ENCODE measurements at regions not wholly inside any gene's neighbourhood (a gene's known extent, or its start where the extent isn't known, plus 50 kb on each side); places are given as distances from the start of the nearest gene placed in this dataset.
"Not testable (repeated sequence)": the region's sequence is repeated elsewhere in the genome, so short reads cannot be mapped to it uniquely, and the experiment has no call there.

DNA sequence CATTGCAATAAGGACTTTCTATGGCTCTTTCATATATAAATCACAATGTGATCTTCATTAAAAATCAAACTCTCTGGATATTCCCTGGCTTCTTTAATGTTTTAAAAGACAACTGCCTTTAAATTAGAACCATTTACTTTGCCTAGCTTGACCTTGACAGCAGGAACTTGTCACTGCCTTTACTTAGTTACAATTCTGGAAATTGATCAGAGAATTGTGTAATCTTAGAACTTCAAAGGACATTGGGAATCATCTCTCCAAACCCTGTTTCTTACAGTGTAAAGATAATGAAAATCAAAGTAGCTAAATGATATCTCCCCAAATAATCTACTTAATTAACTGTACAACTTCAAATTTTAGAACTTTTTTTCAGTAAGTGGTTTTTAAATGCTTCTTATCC is 517.6 kb upstream of the CCDC179 start:
- no peak for DNase-seq

DNA sequence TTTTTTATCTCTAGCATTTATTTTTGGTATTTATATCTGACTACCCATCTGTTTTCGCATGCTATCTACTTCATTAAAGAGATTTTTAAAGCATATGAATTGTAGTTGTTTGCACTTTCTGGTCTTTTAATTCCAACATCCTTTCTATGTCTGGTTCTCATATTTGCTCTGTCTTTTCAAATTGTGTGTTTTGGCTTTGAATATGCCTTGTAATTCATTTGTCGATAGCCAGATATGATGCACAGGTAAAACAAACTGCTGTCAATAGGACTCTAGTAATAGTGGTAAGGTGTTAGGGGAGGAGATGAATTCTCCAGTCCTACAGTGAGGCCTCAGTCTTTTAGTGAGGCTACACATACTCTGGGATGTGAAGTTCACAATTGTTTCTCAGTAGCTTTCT is 530.8 kb upstream of the CCDC179 start:
- no peak for DNase-seq

DNA sequence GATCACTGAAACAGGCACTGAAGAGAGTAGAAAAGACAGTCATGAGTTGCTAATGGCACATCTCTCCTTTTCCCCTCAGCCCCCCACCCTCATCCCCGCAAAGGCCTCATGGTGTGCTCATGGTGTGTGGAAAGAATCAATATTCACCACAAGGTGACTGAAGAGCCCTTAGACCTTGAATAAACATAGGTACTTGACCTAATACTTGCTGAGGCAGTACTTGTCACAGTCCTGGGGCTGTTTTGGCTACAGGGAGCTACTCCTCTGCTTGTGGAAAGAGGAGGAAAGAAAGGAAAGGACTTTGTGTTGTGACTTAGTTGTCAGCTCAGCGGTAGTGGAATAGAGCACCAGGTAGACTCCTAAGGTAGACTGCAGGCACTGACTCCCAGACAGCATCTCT is 537.8 kb upstream of the CCDC179 start:
- no peak for DNase-seq

DNA sequence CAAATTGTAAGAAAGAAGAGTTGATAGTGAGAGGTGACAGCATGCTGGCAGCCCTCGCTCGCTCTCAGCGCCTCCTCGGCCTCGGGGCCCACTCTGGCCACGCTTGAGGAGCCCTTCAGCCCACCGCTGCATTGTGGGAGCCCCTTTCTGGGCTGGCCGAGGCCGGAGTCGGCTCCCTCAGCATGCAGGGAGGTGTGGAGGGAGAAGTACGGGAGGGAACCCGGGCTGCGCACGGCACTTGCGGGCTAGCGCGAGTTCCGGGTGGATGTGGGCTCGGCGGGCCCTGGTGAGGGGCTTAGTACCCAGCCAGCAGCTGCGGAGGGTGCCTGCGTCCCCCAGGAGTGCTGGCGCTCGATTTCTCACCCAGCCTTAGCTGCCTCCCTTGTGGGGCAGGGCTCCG is 539.7 kb upstream of the CCDC179 start:
- DNase-seq: no peak

DNA sequence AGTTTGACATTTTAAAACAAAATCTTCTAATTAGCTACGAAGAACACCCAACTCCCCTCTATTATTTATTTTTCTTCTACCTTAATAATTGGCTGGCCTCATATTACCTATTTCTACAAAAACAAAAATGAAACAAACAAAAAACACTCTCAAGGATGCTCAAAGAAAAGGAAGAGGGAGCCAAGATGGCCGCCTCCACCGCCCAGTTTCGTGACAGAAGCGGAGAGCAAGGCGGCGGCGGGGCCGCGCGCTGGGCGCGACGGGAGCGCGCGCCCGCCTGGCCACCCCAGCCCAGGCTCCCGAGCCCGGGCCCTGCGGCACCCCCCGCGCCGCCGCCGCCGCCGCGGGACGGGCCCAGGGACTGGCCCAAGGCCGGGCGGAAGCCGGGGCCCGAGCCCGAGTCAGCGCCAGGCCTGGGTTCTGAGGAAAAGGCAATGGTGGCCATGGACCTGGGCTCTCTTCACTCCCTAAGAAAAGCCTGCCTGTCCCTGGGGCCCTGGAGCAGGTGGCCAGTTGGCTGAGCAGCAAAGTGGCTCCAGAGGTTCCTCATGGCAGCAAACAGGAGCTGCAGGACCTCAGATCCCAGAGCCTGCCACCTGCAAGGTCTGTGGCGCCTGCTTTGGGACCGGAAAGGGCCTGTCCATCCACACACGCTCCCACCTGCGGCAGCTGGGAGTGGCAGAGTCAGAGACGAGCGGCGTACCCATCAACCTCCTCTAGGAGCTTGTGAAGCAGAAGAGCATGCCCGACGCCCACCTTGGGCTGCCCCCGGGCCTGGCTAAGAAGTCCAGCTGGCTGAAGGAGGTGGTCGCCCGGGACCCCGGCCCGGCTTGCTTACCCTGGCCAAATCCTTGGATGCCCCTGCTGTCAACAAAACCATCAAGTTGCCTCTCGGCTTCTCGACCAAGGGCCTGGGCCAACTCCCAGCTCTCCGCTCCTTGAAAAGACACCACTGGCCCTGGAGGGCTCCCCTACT is 543.2 kb upstream of the CCDC179 start:
- DNase-seq: no peak

DNA sequence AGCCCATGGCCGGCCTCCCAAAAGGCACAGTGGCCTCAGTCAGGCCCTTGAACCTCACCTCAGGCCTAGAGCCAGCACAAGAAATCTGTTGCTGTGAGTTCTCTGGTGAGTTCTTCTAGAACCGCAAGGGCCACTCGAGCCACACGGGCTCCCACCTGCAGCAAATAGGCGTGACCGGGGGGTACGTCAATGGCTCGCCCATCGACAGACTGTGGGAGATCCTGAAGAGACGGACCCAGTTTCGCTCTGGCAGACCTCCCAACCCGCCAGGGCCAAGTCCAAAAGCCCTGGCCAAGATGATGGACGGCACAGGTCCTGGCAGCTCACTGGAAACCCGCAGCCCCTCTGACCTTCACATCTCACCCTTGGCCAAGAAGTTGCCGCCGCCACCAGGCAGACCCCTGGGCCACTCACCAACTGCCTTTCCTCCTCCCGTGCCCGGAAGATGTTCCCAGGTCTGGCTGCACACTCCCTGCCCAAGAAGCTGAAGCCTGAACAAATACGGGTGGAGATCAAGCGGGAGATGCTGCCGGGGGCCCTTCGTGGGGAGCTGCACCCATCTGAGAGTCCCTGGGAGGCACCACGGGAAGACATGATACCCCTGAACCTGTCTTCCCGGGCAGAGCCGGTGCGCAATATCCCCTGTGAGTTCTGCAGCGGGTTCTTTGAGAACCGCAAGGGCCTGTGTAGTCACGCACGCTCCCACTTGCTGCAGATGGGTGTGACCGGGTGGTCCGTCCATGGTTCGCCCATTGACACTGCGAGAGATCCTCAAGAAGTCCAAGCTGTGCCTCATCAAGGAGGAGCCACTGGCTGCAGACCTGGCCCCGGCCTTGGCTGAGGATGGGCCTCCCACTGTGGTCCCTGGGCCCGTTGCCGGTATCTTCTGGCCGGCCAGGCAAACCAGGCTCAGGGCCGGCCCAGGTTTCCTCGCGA is 544.2 kb upstream of the CCDC179 start:
- DNase-seq: no peak

DNA sequence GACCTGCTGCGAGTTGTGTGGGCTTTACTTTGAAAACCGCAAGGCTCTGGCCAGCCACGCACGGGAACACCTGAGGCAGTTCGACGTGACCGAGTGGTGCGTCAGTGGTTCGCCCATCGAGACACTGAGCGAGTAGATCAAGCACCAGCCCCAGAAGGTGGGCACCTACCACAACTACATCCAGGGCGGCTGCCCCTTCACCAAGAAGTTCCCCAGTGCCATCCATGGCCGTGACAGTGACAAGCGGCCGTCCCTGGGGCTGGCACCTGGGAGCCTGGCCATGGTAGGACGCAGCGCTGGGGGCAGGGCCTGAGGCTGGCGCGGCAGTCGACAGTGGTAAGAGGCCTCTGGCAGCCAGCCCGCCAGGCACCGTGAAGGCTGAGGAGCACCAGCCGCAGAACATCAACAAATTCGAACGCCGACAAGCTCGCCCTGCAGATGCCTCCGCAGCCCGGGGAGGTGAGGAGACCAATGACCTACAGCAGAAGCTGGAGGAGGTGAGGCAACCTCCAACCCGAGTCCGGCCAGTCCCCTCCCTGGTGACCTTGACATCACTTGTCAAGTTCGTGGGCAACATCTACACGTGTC is 545.2 kb upstream of the CCDC179 start:
- DNase-seq: no peak

DNA sequence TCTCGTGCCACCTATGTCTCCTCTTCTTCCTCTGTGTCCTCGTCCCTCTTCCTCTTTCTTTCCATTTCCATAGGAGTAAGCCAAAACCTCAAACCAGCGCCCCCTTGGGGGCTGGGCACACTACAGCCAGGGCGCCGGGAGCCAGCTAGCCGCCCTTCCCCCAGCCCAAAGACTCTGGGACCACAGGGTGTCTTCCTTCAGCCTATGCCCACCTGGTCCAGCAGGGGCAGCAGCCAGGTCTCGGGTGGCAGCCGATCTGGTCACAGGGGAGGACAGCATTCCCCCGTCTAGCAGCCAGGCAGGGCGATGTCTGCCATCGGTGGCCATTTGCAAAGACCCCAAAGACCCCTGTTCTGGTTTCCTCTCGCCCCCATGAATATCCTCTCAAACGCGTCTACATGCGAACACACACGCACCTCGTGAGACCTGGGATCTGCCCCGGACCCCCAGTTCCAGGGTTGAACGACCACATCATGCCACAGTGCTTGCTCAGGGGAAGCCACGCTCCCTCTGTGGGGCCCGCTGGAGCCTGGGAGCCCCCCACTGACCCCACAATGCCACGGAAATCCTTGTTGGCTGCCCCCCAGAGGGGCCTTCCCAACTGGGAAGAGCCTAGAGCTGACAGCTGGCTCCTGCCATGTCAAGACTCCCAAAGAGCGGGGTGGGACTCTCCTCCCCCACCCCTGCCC is 546.0 kb upstream of the CCDC179 start:
- no peak for DNase-seq

DNA sequence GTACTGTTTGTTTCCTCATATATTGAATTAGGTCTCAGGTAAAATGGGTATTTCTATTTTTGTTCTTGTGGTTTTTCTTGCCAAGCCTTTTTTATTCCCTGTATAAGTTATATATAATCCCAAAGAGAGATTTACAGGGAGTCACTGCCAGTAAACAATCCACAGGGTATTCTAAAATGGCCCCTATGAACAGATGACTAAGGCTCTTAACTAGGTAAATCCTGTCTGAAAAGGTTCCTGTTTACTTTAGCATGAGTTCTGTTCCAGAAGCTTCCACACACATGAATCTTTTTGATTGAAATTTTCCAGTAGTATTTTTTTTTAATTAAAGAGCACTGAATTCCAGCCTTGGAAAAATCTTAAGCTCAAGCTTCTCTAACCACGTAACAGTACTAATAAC is 552.8 kb upstream of the CCDC179 start:
- no peak for DNase-seq

DNA sequence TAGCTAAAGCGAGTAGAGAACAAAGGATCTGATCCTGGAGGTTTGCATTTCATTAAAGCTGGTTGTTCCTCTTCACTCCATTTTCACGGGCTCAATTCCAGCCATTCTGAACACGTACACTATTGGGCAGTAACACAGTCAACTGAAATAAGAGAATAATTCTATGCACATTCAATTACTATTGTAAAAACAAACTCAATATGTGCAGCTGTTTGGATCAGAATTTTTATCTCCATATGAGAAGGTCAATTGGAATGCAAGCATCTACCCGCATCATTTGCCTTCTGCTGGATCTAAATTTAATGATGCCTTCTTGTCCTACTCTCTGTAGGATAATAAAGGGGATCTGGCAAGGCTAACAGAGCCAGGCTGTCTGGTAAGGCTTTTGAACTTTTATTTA is 562.8 kb upstream of the CCDC179 start:
- no peak for DNase-seq

DNA sequence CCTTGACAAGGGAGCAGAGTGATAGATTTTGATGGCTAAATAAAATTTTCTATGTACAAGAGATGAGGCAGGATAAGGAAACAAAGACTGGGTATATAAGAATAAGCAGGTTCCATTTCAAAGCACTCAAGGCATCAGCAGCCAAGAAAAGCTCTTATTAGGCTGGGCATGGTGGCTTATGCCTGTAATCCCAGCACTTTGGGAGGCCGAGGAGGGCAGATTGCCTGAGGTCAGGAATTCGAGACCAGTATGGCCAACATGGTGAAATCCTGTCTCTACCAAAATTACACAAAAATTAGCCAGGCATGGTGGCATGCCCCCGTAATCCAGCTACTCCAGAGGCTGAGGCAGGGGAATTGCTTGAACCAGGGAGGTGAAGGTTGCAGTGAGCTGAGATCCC is 563.4 kb upstream of the CCDC179 start:
- no peak for DNase-seq

DNA sequence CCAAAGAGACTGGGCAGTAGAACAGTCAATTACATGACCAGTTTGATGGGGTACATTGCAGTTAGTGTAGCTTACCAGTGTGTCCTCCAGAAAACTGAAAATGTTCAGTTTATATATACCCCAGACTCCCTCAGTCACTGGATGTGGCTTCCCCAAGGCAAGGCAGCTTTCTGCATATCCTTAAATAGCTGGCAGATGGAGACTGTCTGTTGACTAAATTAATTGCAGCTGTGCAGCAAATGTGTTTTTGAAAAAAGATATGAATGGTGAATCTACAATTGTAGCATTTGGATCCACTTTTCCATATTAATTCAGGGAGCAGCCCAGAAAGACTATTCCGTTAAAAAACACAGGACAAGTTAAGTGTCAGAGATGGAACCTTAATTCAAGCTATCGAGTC is 565.1 kb upstream of the CCDC179 start:
- DNase-seq: no peak

DNA sequence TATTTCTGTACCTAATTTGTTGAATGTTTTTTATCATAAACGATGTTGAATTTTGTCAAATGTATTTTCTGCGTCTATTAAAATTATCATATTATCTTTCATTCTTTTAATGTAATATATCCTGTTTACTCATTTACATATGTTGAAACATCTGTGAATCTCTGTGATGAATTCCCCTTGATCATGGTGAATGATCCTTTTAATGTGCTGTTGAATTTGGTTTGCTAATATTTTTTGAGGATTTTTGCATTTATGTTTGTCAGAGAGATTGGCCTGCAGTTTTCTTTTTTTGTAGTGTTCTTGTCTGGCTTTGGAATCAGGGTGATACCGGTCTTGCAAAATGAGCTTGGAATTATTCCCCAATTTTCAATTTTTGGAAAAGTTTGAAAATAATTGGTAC is 569.3 kb upstream of the CCDC179 start:
- no peak for DNase-seq

DNA sequence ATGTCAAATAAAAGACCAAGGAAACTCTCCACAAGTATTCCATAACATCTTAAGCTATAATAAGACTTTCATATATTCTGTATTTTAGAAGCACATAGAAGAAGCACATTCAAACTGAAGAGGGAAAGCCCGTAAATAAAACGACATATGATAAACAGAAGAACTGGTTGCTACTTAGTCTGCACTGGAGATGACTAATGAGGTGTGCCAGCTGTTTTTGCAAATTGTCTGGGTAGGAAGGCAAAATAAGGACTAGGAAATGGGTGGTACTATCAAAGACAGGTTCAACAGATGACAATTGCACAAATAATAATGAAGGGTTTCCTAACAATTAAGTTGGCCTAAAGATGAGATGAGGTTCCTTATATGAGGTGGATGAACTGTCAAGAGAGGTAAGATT is 593.2 kb upstream of the CCDC179 start:
- no peak for DNase-seq

DNA sequence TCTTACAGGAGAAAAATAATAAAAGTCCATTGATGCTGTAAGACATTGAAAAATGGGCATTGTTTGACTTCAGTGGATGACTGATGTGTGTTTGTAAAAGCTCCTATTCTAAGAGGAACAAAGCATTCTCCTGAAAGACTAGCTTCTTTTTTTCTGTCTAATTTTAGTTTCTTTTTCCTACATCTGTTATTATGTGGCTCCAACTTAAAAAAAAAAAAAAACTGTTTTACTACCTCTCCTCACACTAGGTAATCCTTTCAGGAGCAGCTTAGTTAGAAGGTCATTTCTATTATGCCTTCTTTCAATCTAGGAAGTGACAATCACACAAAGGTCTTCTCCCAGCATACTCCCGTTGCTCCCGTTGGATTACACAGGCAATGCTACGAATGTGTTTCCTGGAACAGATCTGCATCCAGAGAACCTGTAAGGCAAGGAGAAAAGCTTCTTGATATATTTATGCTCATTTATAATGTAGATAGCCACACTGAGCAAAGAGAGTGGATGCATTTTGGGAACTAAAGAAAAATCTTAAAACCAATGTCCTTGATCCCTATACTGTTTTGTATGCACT is 595.1 kb upstream of the CCDC179 start:
- DNase-seq: no peak

DNA sequence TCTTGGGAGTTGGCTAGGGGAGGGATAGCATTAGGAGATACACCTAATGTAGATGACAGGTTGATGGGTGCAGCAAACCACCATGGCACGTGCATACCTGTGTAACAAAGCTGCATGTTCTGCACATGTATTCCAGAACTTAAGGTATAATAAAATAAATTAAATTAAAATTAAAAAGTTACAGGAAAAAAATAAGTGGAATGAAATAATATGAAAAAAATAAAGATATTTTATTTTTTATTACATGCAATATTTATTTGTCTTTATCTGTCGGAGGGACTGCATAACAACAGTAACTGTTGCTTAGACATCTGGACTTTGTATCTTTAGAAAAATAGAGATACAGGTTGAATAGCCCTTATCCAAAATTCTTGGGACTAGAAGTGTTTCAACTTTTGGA is 597.4 kb upstream of the CCDC179 start:
- DNase-seq: no peak

DNA sequence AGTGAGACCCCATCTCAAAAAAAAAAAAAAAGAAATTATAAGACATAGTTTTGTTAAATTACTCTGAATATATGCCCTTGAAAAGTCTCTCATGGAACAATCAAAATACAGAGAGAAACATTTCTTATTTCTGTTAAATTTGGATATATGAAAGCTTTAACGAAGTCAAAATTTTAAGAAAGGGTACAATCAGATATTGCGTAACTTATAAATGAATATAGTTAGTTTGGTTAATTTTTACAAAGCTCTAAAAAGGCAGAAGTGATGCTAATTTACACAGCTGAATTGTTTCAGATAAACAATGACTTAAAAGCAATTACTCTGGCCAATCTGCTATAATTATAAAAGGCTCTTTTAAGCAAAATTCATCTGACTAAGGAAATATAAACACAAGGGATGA is 611.6 kb upstream of the CCDC179 start:
- DNase-seq: no peak

DNA sequence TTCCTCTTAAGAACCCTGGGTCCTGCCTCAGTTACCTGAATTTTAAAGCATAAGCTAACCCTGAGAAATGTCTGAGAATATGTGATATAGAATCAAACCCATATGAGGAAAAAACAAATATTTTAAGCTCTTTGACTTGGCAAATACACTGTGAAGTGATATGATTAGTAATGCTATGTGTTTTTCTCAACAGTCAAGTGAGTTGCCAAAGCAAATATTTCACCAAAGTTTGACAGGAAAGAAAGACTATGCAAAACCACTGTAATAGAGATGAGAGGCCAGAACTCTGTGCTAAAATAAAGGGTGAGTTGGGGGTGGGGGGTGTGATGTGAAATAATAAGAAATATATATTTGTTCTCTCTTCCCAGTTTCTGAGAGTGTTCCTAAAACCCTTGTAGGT is 613.5 kb upstream of the CCDC179 start:
- no peak for DNase-seq

DNA sequence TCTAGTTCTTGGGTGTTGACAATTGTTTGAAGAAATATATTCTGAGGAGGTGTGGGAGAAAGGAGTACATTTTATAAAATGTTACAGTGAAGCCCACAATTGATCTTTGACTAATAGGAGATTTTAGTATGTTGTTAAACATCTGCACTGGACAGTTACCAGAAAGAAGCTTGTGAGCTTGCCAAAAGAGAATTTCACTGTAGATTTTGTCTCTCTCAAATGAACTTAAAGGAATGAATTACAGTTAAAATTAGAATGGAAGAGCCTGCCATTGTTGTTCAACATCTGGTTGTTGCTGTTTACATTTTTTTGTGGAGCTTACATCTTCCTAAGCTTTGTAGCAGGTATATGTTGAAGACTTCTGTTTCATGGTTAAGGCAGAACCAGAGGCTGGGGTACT is 620.5 kb upstream of the CCDC179 start:
- DNase-seq: no peak

DNA sequence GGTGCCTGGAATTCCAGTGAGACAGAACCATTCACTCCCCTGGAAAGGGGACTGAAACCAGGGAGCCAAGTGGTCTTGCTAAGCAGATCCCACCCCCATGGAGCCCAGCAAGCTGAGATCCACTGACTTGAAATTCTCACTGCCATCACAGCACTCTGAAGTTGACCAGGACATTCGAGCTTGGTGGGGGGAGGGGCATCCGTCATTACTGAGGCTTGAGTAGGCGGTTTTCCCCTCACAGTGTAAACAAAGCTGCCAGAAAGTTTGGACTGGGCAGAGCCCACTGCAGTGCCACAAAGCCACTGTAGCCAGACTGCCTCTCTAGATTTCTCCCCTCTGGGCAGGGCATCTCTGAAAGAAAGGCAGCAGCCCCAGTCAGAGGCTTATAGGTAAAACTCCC is 623.9 kb upstream of the CCDC179 start:
- DNase-seq: not testable (repeated sequence)

DNA sequence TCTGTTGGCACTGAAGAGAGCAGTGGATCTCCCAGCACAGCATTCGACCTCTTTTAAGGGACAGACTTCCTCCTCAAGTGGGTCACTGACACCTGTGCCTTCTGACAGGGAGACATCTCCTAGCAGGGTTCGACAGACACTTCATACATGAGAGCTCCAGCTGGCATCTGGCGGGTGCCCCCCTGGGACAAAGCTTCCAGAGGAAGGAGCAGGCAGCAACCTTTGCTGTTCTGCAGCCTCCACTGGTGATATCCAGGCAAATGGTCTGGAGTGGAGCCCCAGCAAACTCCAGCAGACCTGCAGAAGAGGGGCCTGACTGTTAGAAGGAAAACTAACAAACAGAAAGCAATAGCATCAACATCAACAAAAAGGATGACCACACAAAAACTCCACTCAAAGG is 624.3 kb upstream of the CCDC179 start:
- not testable (repeated sequence) for DNase-seq

DNA sequence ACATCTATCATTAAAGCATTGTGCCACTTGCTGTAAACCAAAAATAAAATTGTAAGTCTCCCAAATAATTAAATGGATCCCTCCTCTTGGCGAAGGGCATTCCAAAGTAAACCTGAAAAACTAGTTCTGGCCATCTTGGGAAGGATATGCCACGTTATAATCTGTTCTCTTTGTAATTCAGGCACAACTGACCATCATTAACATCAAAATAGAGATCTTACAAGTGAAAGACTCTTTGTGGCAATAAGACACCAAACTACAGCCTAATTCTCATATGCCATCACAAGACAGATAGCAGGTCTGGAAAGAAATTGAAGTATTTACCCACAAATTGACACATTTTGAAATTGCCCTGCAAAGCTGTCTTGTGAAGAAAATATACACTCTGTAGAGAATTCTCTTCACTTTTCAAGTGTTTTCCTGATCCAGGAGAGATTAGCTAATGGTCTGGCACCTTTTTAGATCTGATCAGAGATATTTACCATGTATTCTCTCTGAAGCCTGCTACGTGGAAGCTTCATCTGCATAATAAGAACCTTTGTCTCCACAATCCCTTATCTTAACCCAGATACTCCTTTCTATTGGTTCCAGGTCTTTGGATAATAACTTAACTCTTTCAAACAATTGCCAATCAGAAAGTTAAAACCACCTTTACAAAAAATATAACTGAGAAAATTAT is 630.4 kb upstream of the CCDC179 start:
- DNase-seq: no peak

Measured in activated CD4-positive, alpha-beta T cell treated with anti-CD3 and anti-CD28 coated beads, Interleukin-2, Interleukin-6, amounts not matched to agents 100 ng/mL and 50 ng/mL, durations not matched to agents 16 hours and 8 hours (primary cell).